HUES64 (cell line): ENCODE measurements at regions not wholly inside any gene's neighbourhood (a gene's known extent, or its start where the extent isn't known, plus 50 kb on each side); places are given as distances from the start of the nearest gene placed in this dataset.
A peak's percentile ranks its signal among the peaks of the same experiment; 100 is the strongest.

Experiments
- H3K27ac ChIP-seq: 2 replicates; pipeline ENCODE4 v1.7.0; 2013; ENCODE audit warnings: low read depth, low read length, inconsistent platforms
- H3K27me3 ChIP-seq: 2 replicates; pipeline ENCODE4 v1.6.1; 2013; ENCODE audit warnings: mild to moderate bottlenecking, low read length; ENCODE audit not compliant: insufficient read depth
- H3K36me3 ChIP-seq: 2 replicates; pipeline ENCODE4 v1.6.1; 2013; ENCODE audit warnings: mild to moderate bottlenecking, low read length; ENCODE audit not compliant: insufficient read depth
- H3K4me1 ChIP-seq: 2 replicates; pipeline ENCODE4 v1.6.1; 2013; ENCODE audit warnings: mild to moderate bottlenecking, low read length, moderate library complexity; ENCODE audit not compliant: insufficient read depth
- H3K4me3 ChIP-seq: 2 replicates; pipeline ENCODE4 v1.5.1; 2013; ENCODE audit warnings: mild to moderate bottlenecking, low read length, moderate library complexity
- H3K9ac ChIP-seq: 2 replicates; pipeline ENCODE4 v1.6.1; 2013; ENCODE audit warnings: mild to moderate bottlenecking, low read depth, low read length
- H3K9me3 ChIP-seq: 2 replicates; pipeline ENCODE4 v1.6.1; 2013; ENCODE audit warnings: low read depth, low read length; ENCODE audit not compliant: insufficient read depth
- WGBS: fragments of 150-250, 120-280 bp; methylation state at CpG from one replicate; pipeline ENCODE4 v1.1.7; 2013; ENCODE audit warnings: missing lambda C conversion rate; 5-methylcytosine and 5-hydroxymethylcytosine counted together

DNA sequence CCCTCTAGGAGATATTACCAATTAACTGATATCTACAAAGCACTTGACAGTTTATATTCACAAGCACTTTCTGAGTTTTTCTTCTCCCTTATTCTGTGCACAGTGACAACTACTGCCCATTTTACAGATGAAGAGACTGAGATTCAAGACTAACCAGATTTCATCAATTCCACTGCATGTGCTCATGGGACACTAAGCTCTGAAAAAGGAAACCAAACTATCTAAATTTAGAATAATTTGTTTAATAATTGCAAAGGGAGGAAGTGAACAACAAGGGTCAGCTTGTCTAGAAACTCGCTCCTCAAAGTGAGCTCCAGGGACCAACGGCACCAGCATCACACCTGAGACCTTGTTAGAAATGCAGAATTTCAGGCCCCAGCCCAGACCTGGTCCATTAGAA is 50.8 kb upstream of the MYLIP start:
- WGBS, result 95% methylated on average over 2 of the region's 2 CpGs
- Histone ChIP-seq H3K27ac (no peak overlapping the region), H3K9ac (no peak overlapping the region), H3K4me1 (no peaks in the 10 kb centered on the region), H3K27me3 (no peaks in the 10 kb centered on the region), H3K36me3 (no peaks in the 10 kb centered on the region), H3K4me3 (no peak overlapping the region), H3K9me3 (no peaks in the 10 kb centered on the region)

DNA sequence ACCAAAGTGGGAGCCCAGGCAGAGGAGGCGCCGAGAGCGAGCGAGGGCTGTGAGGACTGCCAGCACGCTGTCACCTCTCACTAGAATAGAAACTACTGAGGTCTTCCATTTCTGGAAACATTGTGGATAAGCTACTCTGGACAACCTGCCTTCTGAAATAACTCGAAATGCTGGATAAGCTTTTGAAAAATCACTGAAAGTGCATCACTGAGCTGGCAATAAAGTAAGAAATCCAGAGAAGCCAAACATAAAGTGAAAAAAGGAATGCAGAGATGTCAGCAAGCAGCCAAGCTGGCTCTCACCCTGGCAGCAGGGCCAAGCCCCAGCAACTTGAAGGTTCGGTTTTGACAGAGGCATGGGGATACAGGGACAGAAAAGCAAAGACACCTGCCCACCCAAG is 59.2 kb upstream of the MYLIP start:
- Histone ChIP-seq H3K4me1 (peaks cover under 1% of the 10 kb centered on the region), H3K36me3 (no peaks in the 10 kb centered on the region), H3K27me3 (no peaks in the 10 kb centered on the region), H3K27ac (no peak overlapping the region), H3K9me3 (no peaks in the 10 kb centered on the region), H3K9ac (no peak overlapping the region), H3K4me3 (no peak overlapping the region)
- 93% methylated on average over 7 of the region's 7 CpGs for WGBS

DNA sequence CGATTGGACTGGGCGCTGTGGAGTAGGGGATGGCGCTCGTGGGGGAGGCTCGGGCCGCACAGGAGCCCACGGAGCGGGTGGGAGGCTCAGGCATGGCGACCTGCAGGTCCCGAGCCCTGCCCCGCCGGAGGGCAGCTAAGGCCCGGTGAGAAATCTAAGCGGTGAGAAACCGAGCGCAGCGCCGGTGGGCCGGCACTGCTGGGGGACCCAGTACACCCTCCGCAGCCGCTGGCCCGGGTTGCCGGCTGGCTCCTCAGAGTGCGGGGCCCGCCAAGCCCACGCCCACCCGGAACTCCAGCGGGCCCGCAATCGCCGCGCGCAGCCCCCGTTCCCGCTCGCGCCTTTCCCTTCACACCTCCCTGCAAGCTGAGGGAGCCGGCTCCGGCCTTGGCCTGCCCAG is 59.7 kb upstream of the MYLIP start:
- Histone ChIP-seq H3K4me1 (peaks cover 5% of the 10 kb centered on the region), H3K27me3 (no peaks in the 10 kb centered on the region), H3K9ac (no peak overlapping the region), H3K36me3 (no peaks in the 10 kb centered on the region), H3K9me3 (no peaks in the 10 kb centered on the region), H3K4me3 (no peak overlapping the region), H3K27ac (no peak overlapping the region)
- WGBS, result 93% methylated on average over 39 of the region's 39 CpGs

DNA sequence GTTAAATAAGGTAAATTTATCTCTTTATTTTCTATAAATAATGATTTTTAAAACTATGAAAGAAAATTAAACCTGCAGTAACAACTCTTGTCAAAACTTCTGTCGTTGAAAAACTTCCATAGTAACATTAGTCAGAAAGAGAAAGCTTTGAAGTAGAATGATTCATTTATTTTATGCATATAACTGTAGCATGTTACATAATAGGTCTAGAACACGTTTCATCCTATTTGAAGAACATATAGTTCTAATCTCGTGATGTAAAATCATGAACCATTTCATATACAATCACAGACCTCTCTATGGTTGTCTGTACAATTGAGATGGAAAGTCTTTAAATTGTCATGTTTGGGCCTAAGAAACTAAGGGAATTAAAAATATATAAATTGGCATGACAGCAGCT is 61.3 kb upstream of the MYLIP start:
- Histone ChIP-seq H3K27ac (no peak overlapping the region), H3K9me3 (no peaks in the 10 kb centered on the region), H3K27me3 (no peaks in the 10 kb centered on the region), H3K4me1 (peaks cover 12% of the 10 kb centered on the region), H3K4me3 (no peak overlapping the region), H3K36me3 (no peaks in the 10 kb centered on the region), H3K9ac (no peak overlapping the region)
- WGBS, result 100% methylated on average over 2 of the region's 3 CpGs

DNA sequence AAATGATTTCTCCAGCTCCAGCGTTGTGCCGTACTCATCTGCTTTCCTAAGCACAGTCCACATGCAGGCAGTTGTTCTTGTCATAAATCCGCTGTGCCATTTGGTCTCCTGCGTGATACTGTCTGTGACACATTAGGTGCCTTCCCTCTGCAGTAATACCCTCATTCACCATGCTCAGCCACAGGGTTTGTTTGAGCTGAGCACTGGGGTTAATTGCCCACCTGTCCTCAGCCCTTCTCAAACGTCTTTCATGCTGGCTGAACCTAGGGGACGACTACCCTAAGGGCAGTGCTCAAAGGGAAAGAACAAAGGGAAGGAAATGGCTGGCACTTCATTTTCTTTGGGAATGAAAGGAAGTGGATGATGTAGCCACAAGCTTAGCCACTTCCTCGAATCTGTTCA is 64.2 kb upstream of the MYLIP start:
- Histone ChIP-seq H3K36me3 (no peaks in the 10 kb centered on the region), H3K4me3 (no peak overlapping the region), H3K9me3 (no peaks in the 10 kb centered on the region; the same call in 1 of the 2 replicates), H3K4me1 (peaks cover 15% of the 10 kb centered on the region), H3K27me3 (no peaks in the 10 kb centered on the region), H3K9ac (no peak overlapping the region), H3K27ac (0 out of 2 replicates have a peak overlapping the region, but pooled peaks have one; percentile 21)
- WGBS, result 26% methylated on average over 7 of the region's 7 CpGs

DNA sequence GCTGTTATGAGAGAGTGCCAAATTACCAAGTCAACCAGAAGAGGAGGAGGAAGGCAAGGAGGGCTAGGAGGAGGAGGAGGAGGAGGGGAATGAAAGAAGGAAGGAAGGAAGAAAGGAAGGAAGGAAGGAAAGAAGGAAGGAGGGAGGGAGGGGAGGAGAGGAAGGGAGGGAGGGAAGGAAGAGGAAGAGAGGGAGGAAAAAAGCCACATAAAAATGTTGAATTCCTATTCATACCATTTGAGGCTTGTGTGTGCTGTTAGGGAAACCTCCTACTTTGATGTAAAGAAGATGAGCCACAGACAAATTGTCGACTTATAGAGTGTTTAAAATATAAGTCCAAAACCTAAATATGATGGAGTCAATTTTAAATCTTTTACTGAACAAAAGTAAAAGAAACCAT is 65.3 kb upstream of the MYLIP start:
- H3K9me3 ChIP-seq, result no peaks in the 10 kb centered on the region; the same call in 1 of the 2 replicates
- no peak overlapping the region for H3K9ac ChIP-seq
- H3K4me3 ChIP-seq, result no peak overlapping the region
- H3K27me3 ChIP-seq, result no peaks in the 10 kb centered on the region
- no peak overlapping the region for H3K27ac ChIP-seq
- no CpG with 5 or more reads among the region's 1 CpG for WGBS
- peaks cover 25% of the 10 kb centered on the region for H3K4me1 ChIP-seq
- no peaks in the 10 kb centered on the region for H3K36me3 ChIP-seq

DNA sequence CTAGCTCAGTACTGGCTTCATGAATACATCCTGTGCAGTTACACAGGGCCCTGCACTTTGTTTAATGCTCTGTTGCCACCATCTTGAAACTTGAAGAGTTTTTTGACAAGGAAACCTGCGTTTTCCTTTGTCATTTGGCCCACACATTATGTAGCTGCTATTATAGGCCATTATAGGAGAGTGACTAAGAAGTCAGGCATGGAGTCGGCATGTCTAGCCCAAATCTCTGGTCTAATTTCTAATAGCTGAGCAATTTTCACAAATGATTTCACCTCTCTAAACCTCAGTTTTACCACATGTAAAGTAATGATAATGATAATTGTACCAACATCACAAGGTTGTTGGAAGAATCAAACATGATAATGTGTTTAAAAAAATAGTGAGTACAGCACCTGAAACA is 67.1 kb upstream of the MYLIP start:
- Histone ChIP-seq H3K9ac (no peak overlapping the region), H3K4me3 (no peak overlapping the region), H3K27me3 (no peaks in the 10 kb centered on the region), H3K9me3 (no peaks in the 10 kb centered on the region; the same call in 1 of the 2 replicates), H3K27ac (no peak overlapping the region), H3K36me3 (no peaks in the 10 kb centered on the region), H3K4me1 (peaks cover 40% of the 10 kb centered on the region)
- 95% methylated on average over 2 of the region's 2 CpGs for WGBS

DNA sequence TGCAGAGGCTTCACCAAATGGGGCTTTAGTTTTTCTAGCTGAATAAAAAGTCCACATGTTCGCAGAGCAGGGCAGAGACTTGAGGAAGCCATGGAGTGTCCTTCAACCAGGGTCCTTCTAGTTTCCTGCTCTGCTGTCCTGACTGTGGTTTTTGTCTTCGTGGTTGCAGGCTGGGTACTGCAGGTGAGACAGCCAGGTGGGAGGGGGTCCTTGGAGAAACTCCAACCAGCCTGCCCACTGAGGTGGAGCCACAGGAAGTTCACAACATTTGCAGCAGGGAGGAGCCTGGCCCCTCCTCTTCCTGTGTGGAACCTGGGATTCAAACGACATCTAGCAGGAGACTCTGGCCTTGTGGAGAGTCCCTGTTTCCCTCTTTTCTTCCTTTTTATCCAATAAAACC is 68.8 kb upstream of the MYLIP start:
- no peaks in the 10 kb centered on the region for H3K27me3 ChIP-seq
- 0 out of 2 replicates have a peak overlapping the region, but pooled peaks have one; percentile 2 for H3K9ac ChIP-seq
- no peaks in the 10 kb centered on the region; the same call in 1 of the 2 replicates for H3K9me3 ChIP-seq
- no peak overlapping the region; the same call in 1 of the 2 replicates for H3K27ac ChIP-seq
- peaks cover 48% of the 10 kb centered on the region for H3K4me1 ChIP-seq
- no peak overlapping the region for H3K4me3 ChIP-seq
- H3K36me3 ChIP-seq, result no peaks in the 10 kb centered on the region
- WGBS, result 71% methylated on average over 3 of the region's 3 CpGs

DNA sequence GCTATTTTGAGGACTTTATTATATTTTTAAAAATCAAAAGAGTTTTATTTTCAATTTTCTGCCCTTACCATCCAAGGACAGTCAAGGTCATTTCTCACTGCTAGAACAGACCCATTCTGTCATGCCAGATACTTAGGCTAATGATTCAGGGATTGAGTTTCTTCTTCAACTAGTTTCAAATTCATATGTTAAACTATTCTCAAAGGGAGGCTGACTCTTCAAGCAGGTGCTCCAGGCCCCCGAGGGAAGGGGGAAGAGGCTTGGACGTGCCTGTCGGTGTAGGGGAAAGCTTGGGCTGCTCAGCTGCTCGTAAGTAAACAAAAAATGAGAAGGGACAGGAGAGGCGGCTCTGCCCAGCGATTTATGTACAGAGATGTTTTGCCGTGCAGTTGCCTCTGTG is 69.4 kb upstream of the MYLIP start:
- H3K4me3 ChIP-seq, result no peak overlapping the region
- no peaks in the 10 kb centered on the region for H3K36me3 ChIP-seq
- no peak overlapping the region; the same call in 1 of the 2 replicates for H3K27ac ChIP-seq
- no peaks in the 10 kb centered on the region; the same call in 1 of the 2 replicates for H3K9me3 ChIP-seq
- peaks cover 46% of the 10 kb centered on the region for H3K4me1 ChIP-seq
- H3K9ac ChIP-seq, result 0 out of 2 replicates have a peak overlapping the region, but pooled peaks have one; percentile 2
- 32% methylated on average over 7 of the region's 7 CpGs for WGBS
- no peaks in the 10 kb centered on the region for H3K27me3 ChIP-seq

DNA sequence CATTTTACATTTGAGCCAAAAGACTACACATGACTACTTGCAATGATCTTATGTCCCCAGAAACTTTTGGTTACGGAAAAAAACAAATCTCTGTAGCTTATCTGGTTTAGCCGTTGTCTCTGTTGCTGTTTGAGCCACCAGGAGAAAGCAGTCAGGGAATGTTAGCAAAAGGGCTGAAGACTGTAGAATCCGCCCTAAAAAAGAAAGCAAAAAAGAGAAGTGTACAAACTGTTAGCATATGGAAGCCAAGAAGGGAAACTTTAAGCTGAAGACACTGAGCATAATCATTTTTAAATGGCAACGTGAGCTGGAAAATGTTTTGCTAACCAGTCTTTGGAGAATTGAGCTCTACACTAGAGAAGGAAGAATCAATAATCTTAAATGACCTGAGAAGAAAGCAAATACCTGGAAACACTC is 69.9 kb upstream of the MYLIP start:
- Histone ChIP-seq H3K9ac (peak overlapping the region; percentile 14), H3K27ac (0 out of 2 replicates have a peak overlapping the region, but pooled peaks have one; percentile 31), H3K27me3 (no peaks in the 10 kb centered on the region), H3K9me3 (no peaks in the 10 kb centered on the region; the same call in 1 of the 2 replicates), H3K4me3 (no peak overlapping the region), H3K4me1 (peaks cover 40% of the 10 kb centered on the region), H3K36me3 (no peaks in the 10 kb centered on the region)
- WGBS, result 86% methylated on average over 4 of the region's 4 CpGs

DNA sequence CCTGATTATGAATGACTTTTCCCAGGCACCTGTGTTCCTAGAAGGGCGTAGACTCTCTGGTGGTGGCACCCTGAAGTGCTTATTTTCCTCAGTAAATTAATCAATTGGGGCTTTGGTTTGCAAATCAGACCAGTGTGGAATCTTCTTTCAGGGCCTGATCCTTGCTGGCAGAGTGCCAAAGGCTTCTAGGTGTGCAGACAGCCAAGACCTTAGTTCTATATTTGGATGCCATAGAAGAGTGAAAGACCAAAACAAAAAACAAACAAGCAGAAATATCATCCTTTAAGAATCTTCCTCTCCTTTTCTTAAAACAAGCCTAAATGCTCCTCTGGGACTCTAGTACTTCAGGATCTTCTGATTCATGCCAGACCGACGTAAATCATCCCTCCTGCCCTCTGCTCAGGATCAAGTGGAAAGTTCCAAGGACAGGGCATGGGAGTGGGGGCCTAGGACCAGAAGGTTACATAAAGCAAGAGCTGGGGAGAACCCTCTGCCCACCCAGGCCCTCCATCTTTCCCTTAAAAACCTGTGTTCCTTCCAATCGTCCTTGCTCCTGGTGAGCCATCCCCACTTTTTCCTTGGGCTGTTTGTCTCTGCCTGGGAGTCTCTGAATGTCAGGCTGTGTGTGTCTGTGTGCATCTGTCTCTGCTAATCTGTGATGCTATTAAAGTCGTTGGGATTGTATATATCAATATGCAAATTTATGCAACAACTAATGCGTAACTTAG is 70.5 kb upstream of the MYLIP start:
- H3K36me3 ChIP-seq, result no peaks in the 10 kb centered on the region
- no peak overlapping the region for H3K4me3 ChIP-seq
- no peaks in the 10 kb centered on the region for H3K27me3 ChIP-seq
- peaks cover 36% of the 10 kb centered on the region for H3K4me1 ChIP-seq
- WGBS, result 84% methylated on average over 5 of the region's 6 CpGs
- peak overlapping the region; percentile 14; the same call in 1 of the 2 replicates for H3K9ac ChIP-seq
- H3K27ac ChIP-seq, result no peak overlapping the region
- no peaks in the 10 kb centered on the region; the same call in 1 of the 2 replicates for H3K9me3 ChIP-seq
